ENCODE measurements at regions not wholly inside any gene's neighbourhood (a gene's known extent, or its start where the extent isn't known, plus 50 kb on each side); places are given as distances from the start of the nearest gene placed in this dataset.

GRCh38 chr18:11309172-11309571 lies 159.8 kb upstream of the PIEZO2 start:
- WGBS, 4 donors = 84 to 94% (median 91%) methylated on average over 3 of the region's 3 CpGs
- Histone ChIP-seq H3K27me3 (no peaks in the 10 kb centered on the region), H3K9me3 (replicated peaks in 1 of 3) (no peaks in the 10 kb centered on the region), H3K36me3 (replicated peaks in 1 of 2) (no peaks in the 10 kb centered on the region), H3K4me1 (replicated peaks in 1 of 2) (peaks cover 0 to 14% of the 10 kb centered on the region in 2 donors), H3K4me3 (no peak overlapping the region), H3K27ac (no peak overlapping the region)
- intact Hi-C loops (cut with DNase I) = no loop called here
- DNase-seq = peak in 1 of 7 donors; percentile 18
- TF ChIP-seq CTCF (IDR thresholded peaks at IDR 0.05) (peak in 1 of 6 experiments; percentile 9), POLR2A (IDR thresholded peaks at IDR 0.05) (no peak)

GRCh38 chr18:11308499-11308898 lies 159.1 kb upstream of the PIEZO2 start:
- TF ChIP-seq CTCF (IDR thresholded peaks at IDR 0.05) (no peak), POLR2A (IDR thresholded peaks at IDR 0.05) (no peak)
- no peak overlapping the region for H3K4me3 ChIP-seq
- no peaks in the 10 kb centered on the region for H3K27me3 ChIP-seq
- 47 to 65% (median 49%) methylated on average over 5 of the region's 5 CpGs for WGBS, 4 donors
- intact Hi-C loops (cut with DNase I) = no loop called here
- H3K36me3 ChIP-seq (replicated peaks in 1 of 2) = no peaks in the 10 kb centered on the region
- peaks cover 0 to 14% of the 10 kb centered on the region in 2 donors for H3K4me1 ChIP-seq (replicated peaks in 1 of 2)
- DNase-seq = peak in 2 of 7 donors; percentile 18 to 45
- H3K27ac ChIP-seq = no peak overlapping the region
- no peaks in the 10 kb centered on the region for H3K9me3 ChIP-seq (replicated peaks in 1 of 3)

GRCh38 chr18:11307716-11308115 lies 158.3 kb upstream of the PIEZO2 start:
- TF ChIP-seq POLR2A (IDR thresholded peaks at IDR 0.05) (no peak), CTCF (IDR thresholded peaks at IDR 0.05) (no peak)
- no peaks in the 10 kb centered on the region for H3K9me3 ChIP-seq (replicated peaks in 1 of 3)

GRCh38 chr18:11305507-11305906 lies 156.1 kb upstream of the PIEZO2 start:
- WGBS, 4 donors = 67 to 86% (median 83%) methylated on average over 1 to 2 of the region's 2 CpGs
- TF ChIP-seq CTCF (IDR thresholded peaks at IDR 0.05) (no peak), POLR2A (IDR thresholded peaks at IDR 0.05) (no peak)
- intact Hi-C loops (cut with DNase I) = no loop called here
- Histone ChIP-seq H3K4me3 (no peak overlapping the region), H3K4me1 (replicated peaks in 1 of 2) (peaks cover 0 to 14% of the 10 kb centered on the region in 2 donors), H3K27me3 (no peaks in the 10 kb centered on the region), H3K27ac (no peak overlapping the region), H3K9me3 (replicated peaks in 1 of 3) (no peaks in the 10 kb centered on the region), H3K36me3 (replicated peaks in 1 of 2) (no peaks in the 10 kb centered on the region)
- DNase-seq = no peak

More at GRCh38 chr18:11307716-11308115, 158.3 kb upstream of the PIEZO2 start:
- Histone ChIP-seq H3K4me3 (no peak overlapping the region), H3K27ac (no peak overlapping the region), H3K4me1 (replicated peaks in 1 of 2) (peaks cover 0 to 14% of the 10 kb centered on the region in 2 donors), H3K27me3 (no peaks in the 10 kb centered on the region), H3K36me3 (replicated peaks in 1 of 2) (no peaks in the 10 kb centered on the region)
- 75 to 82% (median 78%) methylated on average over 2 of the region's 2 CpGs for WGBS, 4 donors
- intact Hi-C loops (cut with DNase I) = no loop called here
- no peak for DNase-seq
